ENCODE measurements at regions not wholly inside any gene's neighbourhood (a gene's known extent, or its start where the extent isn't known, plus 50 kb on each side); places are given as distances from the start of the nearest gene placed in this dataset.

DNA sequence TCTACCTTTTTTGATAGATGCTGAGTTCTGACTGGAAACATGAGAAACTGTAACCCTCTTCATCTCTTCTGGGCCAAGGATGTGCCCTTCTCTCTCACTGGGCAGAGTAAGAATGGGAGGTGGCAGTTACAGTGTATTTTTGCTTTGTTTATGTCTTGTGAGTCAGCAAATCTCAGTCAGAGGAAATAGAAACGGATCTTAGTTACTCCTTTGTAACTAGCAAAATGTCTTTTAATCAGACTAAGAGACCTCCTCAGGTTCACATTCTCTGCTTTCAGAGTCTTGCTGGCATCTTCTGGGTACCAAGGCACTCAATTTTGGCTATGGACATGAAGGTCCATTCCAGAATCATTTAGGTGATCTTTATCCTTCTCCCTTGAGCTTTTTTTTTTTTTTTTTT, 70.9 kb downstream of the HHEX start:
- TF ChIP-seq FOXK2 (IDR thresholded peaks at IDR 0.05), result no peak
- no peak for TF ChIP-seq TARDBP (IDR thresholded peaks at IDR 0.05)
- TF ChIP-seq CTBP1 (IDR thresholded peaks at IDR 0.05; ENCODE audit: borderline replicate concordance), result no peak
- no peak for TF ChIP-seq FOXM1 (IDR thresholded peaks at IDR 0.05; ENCODE audit: borderline replicate concordance)
- TF ChIP-seq ARNT (IDR thresholded peaks at IDR 0.05), result no peak
- no peak for TF ChIP-seq ZNF384 (IDR thresholded peaks at IDR 0.05)
- no peak for TF ChIP-seq ELF4 (IDR thresholded peaks at IDR 0.05)
- no peak for TF ChIP-seq LEF1 (IDR thresholded peaks at IDR 0.05; ENCODE audit: borderline replicate concordance)
- TF ChIP-seq L3MBTL2 (conservative IDR thresholded peaks at IDR 0.05), result no peak
- TF ChIP-seq SP1 (IDR thresholded peaks at IDR 0.05), result no peak
- TF ChIP-seq BHLHE40 (IDR thresholded peaks at IDR 0.05; ENCODE audit: borderline replicate concordance), result no peak
- no peak for TF ChIP-seq HDGF (IDR thresholded peaks at IDR 0.05; ENCODE audit: borderline replicate concordance)
- TF ChIP-seq, protein P1, sequence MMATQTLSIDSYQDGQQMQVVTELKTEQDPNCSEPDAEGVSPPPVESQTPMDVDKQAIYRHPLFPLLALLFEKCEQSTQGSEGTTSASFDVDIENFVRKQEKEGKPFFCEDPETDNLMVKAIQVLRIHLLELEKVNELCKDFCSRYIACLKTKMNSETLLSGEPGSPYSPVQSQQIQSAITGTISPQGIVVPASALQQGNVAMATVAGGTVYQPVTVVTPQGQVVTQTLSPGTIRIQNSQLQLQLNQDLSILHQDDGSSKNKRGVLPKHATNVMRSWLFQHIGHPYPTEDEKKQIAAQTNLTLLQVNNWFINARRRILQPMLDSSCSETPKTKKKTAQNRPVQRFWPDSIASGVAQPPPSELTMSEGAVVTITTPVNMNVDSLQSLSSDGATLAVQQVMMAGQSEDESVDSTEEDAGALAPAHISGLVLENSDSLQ (IDR thresholded peaks at IDR 0.05), result no peak
- no peak for TF ChIP-seq FOXA1 (IDR thresholded peaks at IDR 0.05)
- no peak for TF ChIP-seq SUZ12 (IDR thresholded peaks at IDR 0.05)
- TF ChIP-seq NFRKB (IDR thresholded peaks at IDR 0.05), result no peak
- no peak for DNase-seq (ENCODE audit: extremely low spot score)
- POLR2A ChIA-PET, result no interaction called here
- CTCF ChIA-PET, result no interaction called here

DNA sequence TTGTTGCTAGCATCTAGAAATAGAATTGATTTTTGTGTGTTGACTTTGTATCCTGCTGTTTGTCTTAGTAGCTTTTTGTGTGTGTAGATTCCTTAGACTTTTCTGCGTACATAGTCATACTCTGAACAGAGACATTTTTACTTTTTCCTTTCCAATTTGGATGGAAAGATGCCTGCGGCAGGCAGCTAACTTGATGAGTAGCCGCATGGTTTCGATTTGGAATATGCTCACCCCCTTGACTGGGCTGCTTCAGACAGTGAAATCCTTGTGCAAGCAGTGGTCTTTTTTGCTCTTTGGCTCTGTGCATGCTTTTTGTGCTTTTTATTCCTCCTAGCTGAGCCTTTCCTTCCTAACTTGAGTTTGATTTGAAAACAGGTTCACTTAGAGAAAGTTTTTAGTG, 71.8 kb downstream of the HHEX start:
- POLR2A ChIA-PET, result no interaction called here
- no peak for DNase-seq (ENCODE audit: extremely low spot score)
- TF ChIP-seq, protein P1 (IDR thresholded peaks at IDR 0.05), result no peak
- TF ChIP-seq HDGF (IDR thresholded peaks at IDR 0.05; ENCODE audit: borderline replicate concordance) (no peak), FOXK2 (IDR thresholded peaks at IDR 0.05) (no peak), NFRKB (IDR thresholded peaks at IDR 0.05) (no peak), BHLHE40 (IDR thresholded peaks at IDR 0.05; ENCODE audit: borderline replicate concordance) (no peak), SUZ12 (IDR thresholded peaks at IDR 0.05) (no peak), LEF1 (IDR thresholded peaks at IDR 0.05; ENCODE audit: borderline replicate concordance) (no peak), FOXA1 (IDR thresholded peaks at IDR 0.05) (no peak), ELF4 (IDR thresholded peaks at IDR 0.05) (no peak), CTBP1 (IDR thresholded peaks at IDR 0.05; ENCODE audit: borderline replicate concordance) (no peak), ARNT (IDR thresholded peaks at IDR 0.05) (no peak), SP1 (IDR thresholded peaks at IDR 0.05) (no peak), ZNF384 (IDR thresholded peaks at IDR 0.05) (no peak), FOXM1 (IDR thresholded peaks at IDR 0.05; ENCODE audit: borderline replicate concordance) (no peak), TARDBP (IDR thresholded peaks at IDR 0.05) (no peak)
- CTCF ChIA-PET, result interaction anchor here (0.6 kb wide), 2 partner anchors 9 to 470 kb away, joined by 4 to 5 read pairs; no protein-coding TSS in a partner anchor

GRCh38 chr10:92763634-92764155, 73.9 kb downstream of the HHEX start:
- POLR2A ChIA-PET, result no interaction called here

GRCh38 chr10:92766451-92766850, 76.7 kb downstream of the HHEX start:
- POLR2A ChIA-PET, result interaction anchor here (0.7 kb wide), 1 partner anchor 671 kb away, joined by 4 read pairs; no protein-coding TSS in a partner anchor
- CTCF ChIA-PET, result no interaction called here

More at GRCh38 chr10:92763634-92764155, 73.9 kb downstream of the HHEX start:
- CTCF ChIA-PET, result no interaction called here
- TF ChIP-seq CTBP1 (IDR thresholded peaks at IDR 0.05; ENCODE audit: borderline replicate concordance), result no peak
- no peak for TF ChIP-seq ELF4 (IDR thresholded peaks at IDR 0.05)
- TF ChIP-seq ARNT (IDR thresholded peaks at IDR 0.05), result no peak
- no peak for TF ChIP-seq ZNF384 (IDR thresholded peaks at IDR 0.05)
- TF ChIP-seq, protein P1 (IDR thresholded peaks at IDR 0.05), result no peak
- no peak for TF ChIP-seq SUZ12 (IDR thresholded peaks at IDR 0.05)
- no peak for DNase-seq (ENCODE audit: extremely low spot score)

DNA sequence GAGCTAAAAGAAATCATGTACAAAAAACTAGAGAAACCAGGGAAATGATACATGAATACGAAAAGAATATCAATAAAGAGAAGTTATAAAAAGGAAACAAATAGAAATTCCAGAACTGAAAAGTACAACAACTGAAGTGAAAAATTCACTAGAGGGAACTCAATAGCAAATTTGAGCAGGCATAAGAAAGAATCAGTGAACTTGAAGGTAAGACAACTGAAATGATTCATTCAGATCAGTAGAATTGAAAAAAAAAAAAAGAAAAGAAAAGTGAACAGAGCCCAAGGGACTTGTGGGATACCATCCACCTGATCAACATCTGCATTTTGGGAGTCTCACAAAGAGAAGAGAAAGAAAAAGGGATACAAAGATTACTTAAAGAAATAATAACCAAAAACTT, 78.3 kb downstream of the HHEX start:
- ChIA-PET CTCF (no interaction called here), POLR2A (no interaction called here)
- DNase-seq (ENCODE audit: extremely low spot score), result no peak
- TF ChIP-seq HDGF (IDR thresholded peaks at IDR 0.05; ENCODE audit: borderline replicate concordance) (no peak), L3MBTL2 (conservative IDR thresholded peaks at IDR 0.05) (no peak), NFRKB (IDR thresholded peaks at IDR 0.05) (no peak), FOXK2 (IDR thresholded peaks at IDR 0.05) (no peak), CTBP1 (IDR thresholded peaks at IDR 0.05; ENCODE audit: borderline replicate concordance) (no peak)
- TF ChIP-seq, protein P1 (IDR thresholded peaks at IDR 0.05), result no peak

More at GRCh38 chr10:92766451-92766850, 76.7 kb downstream of the HHEX start:
- no peak for TF ChIP-seq ARNT (IDR thresholded peaks at IDR 0.05)
- TF ChIP-seq FOXA1 (IDR thresholded peaks at IDR 0.05), result no peak
- no peak for TF ChIP-seq HDGF (IDR thresholded peaks at IDR 0.05; ENCODE audit: borderline replicate concordance)
- no peak for TF ChIP-seq CTBP1 (IDR thresholded peaks at IDR 0.05; ENCODE audit: borderline replicate concordance)
- no peak for TF ChIP-seq SP1 (IDR thresholded peaks at IDR 0.05)
- TF ChIP-seq SUZ12 (IDR thresholded peaks at IDR 0.05), result no peak
- no peak for TF ChIP-seq L3MBTL2 (conservative IDR thresholded peaks at IDR 0.05)
- no peak for TF ChIP-seq FOXK2 (IDR thresholded peaks at IDR 0.05)
- no peak for TF ChIP-seq ZNF384 (IDR thresholded peaks at IDR 0.05)
- TF ChIP-seq LEF1 (IDR thresholded peaks at IDR 0.05; ENCODE audit: borderline replicate concordance), result no peak
- TF ChIP-seq, protein P1 (IDR thresholded peaks at IDR 0.05), result no peak
- TF ChIP-seq FOXM1 (IDR thresholded peaks at IDR 0.05; ENCODE audit: borderline replicate concordance), result no peak
- TF ChIP-seq TARDBP (IDR thresholded peaks at IDR 0.05), result no peak
- DNase-seq (ENCODE audit: extremely low spot score), result no peak
